NCI-H2029 (cell line): ENCODE measurements at regions not wholly inside any gene's neighbourhood (a gene's known extent, or its start where the extent isn't known, plus 50 kb on each side); places are given as distances from the start of the nearest gene placed in this dataset.

Experiments used
- DNase-seq: peaks from one replicate; lab custom pipeline; 2025; lab: John Stamatoyannopoulos, UW

DNA sequence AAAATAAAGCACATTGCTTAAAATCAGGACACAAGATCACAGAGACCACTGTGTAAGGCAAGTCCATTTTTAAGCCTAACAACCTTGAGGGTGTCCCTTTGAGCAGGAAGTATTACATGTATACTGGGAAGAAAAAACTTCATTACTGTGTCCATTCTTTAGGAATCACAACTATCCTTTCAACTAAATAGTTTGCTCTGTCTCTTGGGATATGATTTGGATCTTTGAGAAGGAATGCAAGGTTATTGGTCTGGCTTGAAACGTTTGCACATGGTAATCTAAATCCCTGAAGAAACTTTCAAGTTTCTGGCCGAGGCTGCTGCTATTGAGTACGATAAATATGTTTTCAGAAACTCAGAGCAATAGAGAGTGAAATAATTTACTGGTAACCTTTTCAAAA lies 923.0 kb upstream of the SEMA6A start:
- no peak for DNase-seq

- no peak for DNase-seq
Observed at GRCh38 chr5:117496801-117497200, 922.2 kb upstream of the SEMA6A start.

DNA sequence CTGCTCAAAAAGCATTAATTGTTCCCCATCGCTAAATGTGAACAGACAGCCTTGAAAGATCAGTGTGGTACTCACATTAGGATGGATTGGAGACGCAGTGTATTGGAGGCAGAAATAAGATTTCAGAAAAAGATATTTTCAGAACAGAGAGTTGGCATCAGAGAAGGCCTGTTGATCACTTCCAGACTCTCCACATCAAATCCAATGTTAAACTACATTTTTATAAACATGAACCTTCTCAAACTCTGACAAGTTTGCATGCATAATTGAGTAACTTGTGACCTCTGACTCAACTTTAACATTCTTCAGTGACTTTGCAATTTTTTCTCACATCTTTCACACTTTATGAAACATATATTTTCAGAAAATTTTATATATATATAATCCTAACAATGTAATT lies 919.6 kb upstream of the SEMA6A start:
- DNase-seq: no peak

GRCh38 chr5:117488976-117489500 lies 914.4 kb upstream of the SEMA6A start:
- peak; percentile 76 for DNase-seq

GRCh38 chr5:117487556-117487955 lies 912.9 kb upstream of the SEMA6A start:
- DNase-seq: no peak

GRCh38 chr5:117486879-117487391 lies 912.3 kb upstream of the SEMA6A start:
- peak; percentile 67 for DNase-seq

DNA sequence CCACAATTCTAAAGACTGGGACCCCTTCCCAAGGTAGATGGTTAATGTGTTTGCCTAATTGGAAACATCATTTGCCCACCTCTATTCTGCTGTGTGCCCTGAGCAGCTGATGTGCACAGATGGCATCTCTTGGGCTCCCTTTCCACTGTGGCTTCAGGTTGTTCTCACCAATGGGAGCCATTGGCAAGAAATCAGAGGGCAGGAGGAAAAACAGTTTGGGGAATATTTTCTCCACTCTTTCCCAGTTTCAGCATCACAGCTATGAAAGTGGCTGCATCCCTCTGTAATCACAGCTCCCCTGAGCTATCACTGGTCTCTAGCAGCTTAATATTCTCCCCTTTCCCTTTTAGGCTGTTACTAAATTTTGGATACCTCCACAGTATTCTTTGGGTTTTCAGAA lies 911.6 kb upstream of the SEMA6A start:
- no peak for DNase-seq

GRCh38 chr5:117475919-117476318 lies 901.3 kb upstream of the SEMA6A start:
- DNase-seq: no peak

GRCh38 chr5:117473165-117473564 lies 898.5 kb upstream of the SEMA6A start:
- DNase-seq: no peak

DNA sequence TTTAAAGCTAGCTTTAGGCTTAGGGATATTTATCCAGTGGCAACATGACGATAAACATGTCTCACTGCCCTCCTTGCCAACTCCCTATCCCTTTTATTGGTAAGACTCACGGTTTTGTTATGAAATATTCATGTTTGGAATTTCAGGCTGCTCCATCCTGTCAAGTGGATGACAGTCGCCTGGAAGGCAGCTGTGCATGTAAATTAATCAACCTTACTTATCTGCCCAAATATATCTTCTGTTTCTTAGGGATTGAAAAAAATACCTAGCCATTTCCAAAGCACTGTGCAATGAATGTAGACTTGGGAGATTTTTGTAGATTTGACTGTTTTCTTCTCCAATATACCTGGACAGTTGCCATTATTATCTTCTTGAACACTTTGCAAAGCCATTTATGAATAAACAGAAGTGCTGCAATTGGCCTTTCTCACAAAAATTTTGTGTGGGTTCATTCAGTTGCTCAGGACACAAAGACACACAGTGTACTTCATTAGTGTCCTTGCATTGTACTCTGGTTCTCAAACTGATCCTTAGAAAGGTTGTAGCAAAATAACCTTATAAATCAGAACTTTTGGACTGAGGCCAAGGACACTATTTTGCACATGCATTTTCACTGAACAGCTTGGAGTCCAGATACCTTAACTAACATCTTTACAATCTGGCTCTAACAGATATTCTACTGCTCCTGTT lies 889.4 kb upstream of the SEMA6A start:
- no peak for DNase-seq

- DNase-seq: no peak
Observed at GRCh38 chr5:117461966-117462365, 887.3 kb upstream of the SEMA6A start.

DNA sequence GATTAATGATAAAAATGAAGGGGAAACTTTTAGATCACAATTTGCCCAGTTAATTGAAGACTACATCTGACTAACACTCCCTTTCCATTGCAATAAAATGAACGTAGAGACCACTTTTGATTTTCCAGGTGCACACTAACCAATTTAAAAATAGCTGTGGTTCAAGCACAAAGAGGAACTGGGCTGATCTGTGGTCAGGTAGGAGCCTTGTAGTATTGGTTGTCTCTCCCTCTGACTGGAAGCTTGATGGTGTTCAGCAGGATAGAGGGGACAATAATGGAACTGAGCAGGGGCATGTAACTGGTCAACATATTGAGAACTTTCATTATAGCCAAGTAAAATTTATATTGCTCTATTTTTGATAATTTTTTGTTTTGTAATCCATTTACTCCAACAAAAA lies 886.8 kb upstream of the SEMA6A start:
- no peak for DNase-seq

DNA sequence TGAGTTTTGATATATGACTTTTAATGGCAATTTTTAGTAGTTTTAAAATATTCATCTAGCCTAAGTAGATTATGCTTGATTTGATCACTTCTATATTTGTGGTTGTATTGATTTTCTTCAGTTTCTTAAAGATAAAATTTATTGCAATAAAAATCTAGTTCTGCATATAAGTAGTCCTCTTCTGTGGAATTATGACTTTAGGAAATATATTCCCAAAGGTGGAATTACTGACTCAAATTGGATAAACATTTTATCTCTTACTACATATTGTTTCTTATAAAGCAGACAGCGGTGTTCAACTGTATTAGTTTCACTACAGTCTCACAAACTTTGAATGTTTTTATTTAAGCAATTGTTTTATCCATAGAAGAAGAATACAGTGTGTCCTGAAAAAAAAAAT lies 883.0 kb upstream of the SEMA6A start:
- no peak for DNase-seq

GRCh38 chr5:117456866-117457470 lies 882.3 kb upstream of the SEMA6A start:
- DNase-seq: no peak

GRCh38 chr5:117455236-117456233 lies 880.9 kb upstream of the SEMA6A start:
- peak; percentile 10 for DNase-seq

- DNase-seq: peak; percentile 16
Observed at GRCh38 chr5:117454716-117455212, 880.1 kb upstream of the SEMA6A start.

DNA sequence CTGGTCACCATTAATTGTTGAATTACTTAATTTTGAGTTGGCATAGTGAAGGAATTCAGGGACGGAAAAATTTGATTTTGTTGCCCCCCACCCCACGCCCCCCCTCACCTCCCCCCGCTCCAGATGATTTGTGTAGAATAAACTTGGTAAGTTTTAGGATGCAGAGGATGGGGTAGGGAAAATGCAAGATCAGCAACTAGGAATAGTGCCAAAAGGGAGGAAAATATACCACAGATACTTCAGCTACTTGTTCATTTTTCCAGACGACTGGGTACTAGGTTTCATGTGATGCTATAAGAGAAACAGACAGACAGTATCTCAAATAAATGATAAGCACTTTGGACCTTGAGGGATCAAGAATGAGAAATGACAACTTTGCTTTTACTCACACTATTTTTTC lies 862.2 kb upstream of the SEMA6A start:
- DNase-seq: no peak

GRCh38 chr5:117435203-117435602 lies 860.6 kb upstream of the SEMA6A start:
- DNase-seq: no peak

DNA sequence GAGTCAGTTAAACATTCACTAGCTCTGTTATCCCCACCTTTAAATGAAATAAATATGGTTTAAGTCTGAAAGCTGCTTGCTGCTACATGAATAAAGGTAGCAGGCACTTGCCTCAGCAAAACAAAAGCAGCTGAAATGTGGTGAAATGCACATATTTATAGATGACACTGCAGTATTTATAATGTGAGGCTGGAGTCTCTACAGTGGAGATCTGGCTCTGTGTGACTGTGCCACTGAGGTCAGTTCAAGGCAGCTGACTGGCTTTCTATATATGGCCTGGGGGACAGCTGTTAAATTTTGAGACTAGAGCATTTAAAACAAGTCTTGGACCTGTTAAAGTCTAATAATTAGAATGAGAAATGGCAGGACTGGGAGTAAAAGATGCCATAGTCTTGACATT lies 859.6 kb upstream of the SEMA6A start:
- no peak for DNase-seq

DNA sequence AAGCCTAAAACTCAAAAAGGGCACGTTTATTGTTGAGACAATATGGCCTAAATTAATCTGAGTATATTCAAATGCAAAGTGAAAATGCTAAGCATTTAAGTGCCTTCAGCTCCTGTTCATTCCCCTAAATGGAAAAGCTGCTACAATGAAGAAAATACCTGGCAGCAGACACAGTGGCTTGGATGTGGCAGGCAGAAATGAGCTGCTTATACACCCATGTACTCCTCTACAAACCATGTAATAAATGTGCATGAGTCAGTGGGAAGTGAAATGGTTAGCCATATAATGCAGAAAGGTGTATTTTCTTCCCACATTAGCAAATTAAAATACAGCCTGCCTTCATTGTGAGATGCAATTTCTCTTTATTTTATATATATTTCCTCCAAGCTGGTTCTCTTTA lies 859.2 kb upstream of the SEMA6A start:
- DNase-seq: no peak

DNA sequence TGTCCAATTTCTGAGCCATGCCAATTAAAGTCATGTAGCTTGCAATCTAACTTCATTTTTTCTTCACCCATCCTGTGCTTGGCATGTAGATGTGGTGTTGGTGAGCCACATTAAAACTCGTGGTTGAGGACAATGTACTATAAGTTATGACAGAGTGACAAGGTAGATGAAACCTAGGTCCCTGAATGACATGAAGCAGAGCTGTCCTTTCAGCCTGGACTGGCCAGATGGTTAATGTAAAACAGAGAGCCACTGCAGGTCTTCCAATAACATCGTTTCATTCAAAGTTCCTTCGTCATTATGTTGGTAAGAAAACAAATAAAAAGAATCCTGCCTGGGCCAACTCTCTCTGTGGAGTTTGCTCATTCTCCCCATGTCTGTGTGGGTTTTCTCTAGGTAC lies 856.5 kb upstream of the SEMA6A start:
- no peak for DNase-seq

- DNase-seq: no peak
Observed at GRCh38 chr5:117425163-117425562, 850.5 kb upstream of the SEMA6A start.
